ENCODE measurements at regions not wholly inside any gene's neighbourhood (a gene's known extent, or its start where the extent isn't known, plus 50 kb on each side); places are given as distances from the start of the nearest gene placed in this dataset.
"Not testable (repeated sequence)": the region's sequence is repeated elsewhere in the genome, so short reads cannot be mapped to it uniquely, and the experiment has no call there.

- H3K36me3 Mint-ChIP-seq: no peaks in the 10 kb centered on the region
- DNase-seq (no peak), ATAC-seq (no peak)
- Histone ChIP-seq H3K36me3 (ENCODE audit: control insufficient read depth in 2 of 3, insufficient read depth in 3 of 3, low read length in 3 of 3) (no peaks in the 10 kb centered on the region), H3K27ac (ENCODE audit: low read depth, low read length) (no peak overlapping the region), H3K4me1 (ENCODE audit: control insufficient read depth in 2 of 2, insufficient read depth in 2 of 2, low read length in 2 of 2) (no peaks in the 10 kb centered on the region), H3K4me3 (ENCODE audit: low read length) (no peak overlapping the region), H3K9me3 (ENCODE audit: control insufficient read depth in 2 of 3, low read length in 3 of 3) (no peaks in the 10 kb centered on the region), H3K27me3 (ENCODE audit: control insufficient read depth in 2 of 2, insufficient read depth in 2 of 2, low read length in 2 of 2) (no peaks in the 10 kb centered on the region)
- peaks cover 0 to 13% (median 5%) of the 10 kb centered on the region in 11 donors for H3K9me3 Mint-ChIP-seq
- H3K4me3 Mint-ChIP-seq: no peak overlapping the region
- intact Hi-C loops (cut with micrococcal nuclease): no loop called here
- no peak overlapping the region for H3K27ac Mint-ChIP-seq
- CTCF ChIA-PET: no interaction called here
- no peaks in the 10 kb centered on the region for H3K27me3 Mint-ChIP-seq
- POLR2A ChIA-PET: no interaction called here
- no peaks in the 10 kb centered on the region for H3K4me1 Mint-ChIP-seq
These were observed 683.1 kb upstream of the POM121L12 start for GRCh38 chr7:52352013-52352981.

- CTCF ChIA-PET: no interaction called here
- no peaks in the 10 kb centered on the region for H3K4me1 Mint-ChIP-seq
- POLR2A ChIA-PET: no interaction called here
- peaks cover 0 to 20% (median 12%) of the 10 kb centered on the region in 11 donors for H3K9me3 Mint-ChIP-seq
- H3K27me3 Mint-ChIP-seq: no peaks in the 10 kb centered on the region
- intact Hi-C loops (cut with micrococcal nuclease): no loop called here
- H3K4me3 Mint-ChIP-seq: no peak overlapping the region
- no peak overlapping the region for H3K27ac Mint-ChIP-seq
- H3K9me3 ChIP-seq (ENCODE audit: control insufficient read depth in 2 of 3, low read length in 3 of 3): no peaks in the 10 kb centered on the region
- no peak overlapping the region for H3K4me3 ChIP-seq (ENCODE audit: low read length)
- no peaks in the 10 kb centered on the region for H3K36me3 ChIP-seq (ENCODE audit: control insufficient read depth in 2 of 3, insufficient read depth in 3 of 3, low read length in 3 of 3)
- no peaks in the 10 kb centered on the region for H3K36me3 Mint-ChIP-seq
- DNase-seq (no peak), ATAC-seq (no peak)
- H3K27ac ChIP-seq (ENCODE audit: low read depth, low read length): no peak overlapping the region
- no peaks in the 10 kb centered on the region for H3K4me1 ChIP-seq (ENCODE audit: control insufficient read depth in 2 of 2, insufficient read depth in 2 of 2, low read length in 2 of 2)
- no peaks in the 10 kb centered on the region for H3K27me3 ChIP-seq (ENCODE audit: control insufficient read depth in 2 of 2, insufficient read depth in 2 of 2, low read length in 2 of 2)
These were observed 691.4 kb upstream of the POM121L12 start for GRCh38 chr7:52344015-52344414.

- no peak overlapping the region for H3K4me3 Mint-ChIP-seq
These were observed 695.4 kb upstream of the POM121L12 start for GRCh38 chr7:52340067-52340466.

GRCh38 chr7:52328328-52328727 lies 707.1 kb upstream of the POM121L12 start:
- CTCF ChIA-PET; H3K4me1 Mint-ChIP-seq; POLR2A ChIA-PET; H3K27me3 ChIP-seq (ENCODE audit: control insufficient read depth in 2 of 2, insufficient read depth in 2 of 2, low read length in 2 of 2); H3K36me3 ChIP-seq (ENCODE audit: control insufficient read depth in 2 of 3, insufficient read depth in 3 of 3, low read length in 3 of 3); H3K27ac ChIP-seq (ENCODE audit: low read depth, low read length); intact Hi-C loops (cut with micrococcal nuclease); H3K4me1 ChIP-seq (ENCODE audit: control insufficient read depth in 2 of 2, insufficient read depth in 2 of 2, low read length in 2 of 2); H3K4me3 ChIP-seq (ENCODE audit: low read length); H3K9me3 ChIP-seq (ENCODE audit: control insufficient read depth in 2 of 3, low read length in 3 of 3); H3K27me3 Mint-ChIP-seq; ATAC-seq; H3K36me3 Mint-ChIP-seq: not testable (repeated sequence)
- DNase-seq: peak in 2 of 9 donors; percentile 0 to 6
- peak overlapping the region in 1 of 9 donors; percentile 33 for H3K27ac Mint-ChIP-seq
- peaks cover 4 to 44% (median 14%) of the 10 kb centered on the region in 11 donors for H3K9me3 Mint-ChIP-seq
- peak overlapping the region in 3 of 10 donors; percentile 25 to 45 (median 35) for H3K4me3 Mint-ChIP-seq

More at GRCh38 chr7:52340067-52340466, 695.4 kb upstream of the POM121L12 start:
- no peaks in the 10 kb centered on the region for H3K4me1 Mint-ChIP-seq
- DNase-seq (no peak), ATAC-seq (no peak)
- H3K9me3 ChIP-seq (ENCODE audit: control insufficient read depth in 2 of 3, low read length in 3 of 3): no peaks in the 10 kb centered on the region
- H3K27ac Mint-ChIP-seq: no peak overlapping the region
- ChIA-PET POLR2A (no interaction called here), CTCF (no interaction called here)
- no peaks in the 10 kb centered on the region for H3K27me3 Mint-ChIP-seq
- H3K27me3 ChIP-seq (ENCODE audit: control insufficient read depth in 2 of 2, insufficient read depth in 2 of 2, low read length in 2 of 2): no peaks in the 10 kb centered on the region
- no peaks in the 10 kb centered on the region for H3K36me3 Mint-ChIP-seq
- H3K27ac ChIP-seq (ENCODE audit: low read depth, low read length): no peak overlapping the region
- H3K4me1 ChIP-seq (ENCODE audit: control insufficient read depth in 2 of 2, insufficient read depth in 2 of 2, low read length in 2 of 2): no peaks in the 10 kb centered on the region
- H3K36me3 ChIP-seq (ENCODE audit: control insufficient read depth in 2 of 3, insufficient read depth in 3 of 3, low read length in 3 of 3): no peaks in the 10 kb centered on the region
- intact Hi-C loops (cut with micrococcal nuclease): no loop called here
- H3K4me3 ChIP-seq (ENCODE audit: low read length): no peak overlapping the region
- peaks cover 0 to 18% (median 7%) of the 10 kb centered on the region in 11 donors for H3K9me3 Mint-ChIP-seq

GRCh38 chr7:52325237-52325636 lies 710.2 kb upstream of the POM121L12 start:
- no peaks in the 10 kb centered on the region for H3K27me3 ChIP-seq (ENCODE audit: control insufficient read depth in 2 of 2, insufficient read depth in 2 of 2, low read length in 2 of 2)
- peaks cover 0 to 4% (median 1%) of the 10 kb centered on the region in 5 donors for H3K36me3 Mint-ChIP-seq
- H3K4me3 ChIP-seq (ENCODE audit: low read length): no peak overlapping the region
- H3K27me3 Mint-ChIP-seq: no peaks in the 10 kb centered on the region
- peaks cover 0 to 6% (median 0%) of the 10 kb centered on the region in 7 donors for H3K4me1 Mint-ChIP-seq
- no peak for ATAC-seq
- H3K36me3 ChIP-seq (ENCODE audit: control insufficient read depth in 2 of 3, insufficient read depth in 3 of 3, low read length in 3 of 3): no peaks in the 10 kb centered on the region
- no peak overlapping the region for H3K4me3 Mint-ChIP-seq
- no peak for DNase-seq
- peaks cover 0 to 1% (median 0%) of the 10 kb centered on the region in 3 experiments for H3K9me3 ChIP-seq (ENCODE audit: control insufficient read depth in 2 of 3, low read length in 3 of 3)
- CTCF ChIA-PET: no interaction called here
- H3K4me1 ChIP-seq (ENCODE audit: control insufficient read depth in 2 of 2, insufficient read depth in 2 of 2, low read length in 2 of 2): no peaks in the 10 kb centered on the region
- H3K9me3 Mint-ChIP-seq: peaks cover 4 to 41% (median 16%) of the 10 kb centered on the region in 11 donors
- no peak overlapping the region for H3K27ac ChIP-seq (ENCODE audit: low read depth, low read length)
- intact Hi-C loops (cut with micrococcal nuclease): no loop called here
- POLR2A ChIA-PET: no interaction called here
- H3K27ac Mint-ChIP-seq: no peak overlapping the region

- Mint-ChIP-seq H3K4me3 (no peak overlapping the region), H3K36me3 (peaks cover 0 to 4% (median 1%) of the 10 kb centered on the region in 5 donors), H3K27ac (no peak overlapping the region), H3K9me3 (peaks cover 3 to 40% (median 12%) of the 10 kb centered on the region in 11 donors), H3K27me3 (no peaks in the 10 kb centered on the region), H3K4me1 (peaks cover 0 to 6% (median 0%) of the 10 kb centered on the region in 7 donors)
- ATAC-seq (no peak), DNase-seq (no peak)
- Histone ChIP-seq H3K27me3 (ENCODE audit: control insufficient read depth in 2 of 2, insufficient read depth in 2 of 2, low read length in 2 of 2) (no peaks in the 10 kb centered on the region), H3K4me3 (ENCODE audit: low read length) (no peak overlapping the region), H3K36me3 (ENCODE audit: control insufficient read depth in 2 of 3, insufficient read depth in 3 of 3, low read length in 3 of 3) (no peaks in the 10 kb centered on the region), H3K4me1 (ENCODE audit: control insufficient read depth in 2 of 2, insufficient read depth in 2 of 2, low read length in 2 of 2) (no peaks in the 10 kb centered on the region), H3K9me3 (ENCODE audit: control insufficient read depth in 2 of 3, low read length in 3 of 3) (peaks cover 0 to 5% (median 0%) of the 10 kb centered on the region in 3 experiments), H3K27ac (ENCODE audit: low read depth, low read length) (no peak overlapping the region)
- POLR2A ChIA-PET: no interaction called here
- intact Hi-C loops (cut with micrococcal nuclease): no loop called here
- CTCF ChIA-PET: no interaction called here
These were observed 712.2 kb upstream of the POM121L12 start for GRCh38 chr7:52323202-52323746.
